Gastrocnemius medialis (tissue), 4 donors: ENCODE measurements at regions not wholly inside any gene's neighbourhood (a gene's known extent, or its start where the extent isn't known, plus 50 kb on each side); places are given as distances from the start of the nearest gene placed in this dataset.

Experiments used
- ATAC-seq, 2 donors: fragments of 150-250 bp; one replicate each; pipeline ENCODE4 v1.9.1; 2016
- DNase-seq, 2 donors: peaks; one replicate each; pipeline ENCODE4 v3.0.0-alpha.2; 2019
- H3K27ac ChIP-seq, 4 donors: fragments of 200-600 bp; sonication (generic); 1 replicate in 1 of 4; 2 replicates in 3 of 4; pipeline ENCODE4 v1.5.1; 2016 to 2018; ENCODE audit warnings: mild to moderate bottlenecking in 2 of 4, moderate library complexity in 1 of 4
- H3K27me3 ChIP-seq, 3 donors: fragments of 200-600 bp; sonication (generic) in 2 of 3; 1 replicate in 1 of 3; 2 replicates in 2 of 3; pipeline versions ENCODE4 v1.5.1 to v1.6.0; 2016 to 2019; ENCODE audit warnings: mild to moderate bottlenecking in 1 of 3, moderate library complexity in 1 of 3
- H3K36me3 ChIP-seq, 2 donors: fragments of 200-600 bp; sonication (generic) in 1 of 2; one replicate each; pipeline ENCODE4 v1.5.1; 2017 to 2018
- H3K4me1 ChIP-seq, 2 donors: fragments of 200-600 bp; sonication (generic) in 1 of 2; one replicate each; pipeline ENCODE4 v1.5.1; 2016 to 2017; ENCODE audit warnings: mild to moderate bottlenecking in 2 of 2
- H3K4me3 ChIP-seq, 4 donors: fragments of 200-600 bp; sonication (generic) in 3 of 4; 1 replicate in 1 of 4; 2 replicates in 3 of 4; pipeline ENCODE4 v1.5.1; 2016 to 2019; ENCODE audit warnings: mild to moderate bottlenecking in 2 of 4
- H3K9me3 ChIP-seq, 3 donors: fragments of 200-600 bp; sonication (generic) in 2 of 3; 1 replicate in 1 of 3; 2 replicates in 2 of 3; pipeline ENCODE4 v1.5.1; 2016 to 2019
- POLR2A ChIP-seq, 2 donors: fragments of 450-650 bp; IDR thresholded peaks; one replicate each; pipeline ENCODE4 v1.6.1; 2017; ENCODE audit warnings: antibody characterized with exemption in 2 of 2, mild to moderate bottlenecking in 2 of 2, moderate library complexity in 2 of 2
- in situ Hi-C, 4 donors: fragments of 200-750 bp; cut with MboI; loops; one replicate each; pipeline versions ENCODE4 v1.15.0 to v1.8.0; 2017; ENCODE audit warnings: low sequenced_read_pairs in 4 of 4
- intact Hi-C: fragments of 100-400 bp; cut with DNase I; formaldehyde crosslinking; loops from one replicate; pipeline ENCODE4 v1.15.1; 2023; ENCODE audit warnings: low total_unique reads
- TF ChIP-seq, protein P1 (sequence below), 5 experiments: fragments of 450-650 bp in 3 of 5; fragments of 200-600 bp in 2 of 5; sonication (generic) in 2 of 5; IDR thresholded peaks in 4 of 5; conservative IDR thresholded peaks in 1 of 5; 1 replicate in 4 of 5; 2 replicates in 1 of 5; pipeline ENCODE4 v1.5.1; 2016 to 2019; ENCODE audit warnings: antibody characterized with exemption in 5 of 5, mild to moderate bottlenecking in 3 of 5, moderate library complexity in 3 of 5

DNA sequence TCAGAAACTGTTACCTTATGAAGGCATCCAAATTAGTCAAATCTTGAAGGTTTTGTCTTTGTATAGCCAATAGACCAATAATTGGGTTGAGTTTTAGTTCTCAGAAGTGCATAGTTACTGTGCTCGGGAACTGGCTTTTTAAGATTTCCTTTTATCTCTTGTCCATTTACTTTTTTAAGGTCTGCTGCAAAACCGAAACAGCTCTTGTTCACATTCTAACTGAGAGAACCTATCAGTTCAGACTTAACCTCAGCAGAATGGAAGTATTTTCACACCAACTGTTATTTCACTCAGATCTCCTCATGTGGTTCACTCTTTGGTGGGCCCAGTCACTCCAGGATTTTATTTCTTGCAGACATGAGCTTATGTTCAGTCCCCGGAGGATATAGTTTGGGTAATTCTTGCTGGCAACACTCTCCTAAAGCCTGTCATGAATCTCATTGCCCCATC lies 55.5 kb downstream of the TPBG start:
- Histone ChIP-seq H3K4me1 (no peaks in the 10 kb centered on the region), H3K9me3 (no peaks in the 10 kb centered on the region), H3K27ac (no peak overlapping the region), H3K27me3 (no peaks in the 10 kb centered on the region), H3K36me3 (no peaks in the 10 kb centered on the region), H3K4me3 (no peak overlapping the region)
- ATAC-seq (no peak), DNase-seq (no peak)
- TF ChIP-seq, protein P1, sequence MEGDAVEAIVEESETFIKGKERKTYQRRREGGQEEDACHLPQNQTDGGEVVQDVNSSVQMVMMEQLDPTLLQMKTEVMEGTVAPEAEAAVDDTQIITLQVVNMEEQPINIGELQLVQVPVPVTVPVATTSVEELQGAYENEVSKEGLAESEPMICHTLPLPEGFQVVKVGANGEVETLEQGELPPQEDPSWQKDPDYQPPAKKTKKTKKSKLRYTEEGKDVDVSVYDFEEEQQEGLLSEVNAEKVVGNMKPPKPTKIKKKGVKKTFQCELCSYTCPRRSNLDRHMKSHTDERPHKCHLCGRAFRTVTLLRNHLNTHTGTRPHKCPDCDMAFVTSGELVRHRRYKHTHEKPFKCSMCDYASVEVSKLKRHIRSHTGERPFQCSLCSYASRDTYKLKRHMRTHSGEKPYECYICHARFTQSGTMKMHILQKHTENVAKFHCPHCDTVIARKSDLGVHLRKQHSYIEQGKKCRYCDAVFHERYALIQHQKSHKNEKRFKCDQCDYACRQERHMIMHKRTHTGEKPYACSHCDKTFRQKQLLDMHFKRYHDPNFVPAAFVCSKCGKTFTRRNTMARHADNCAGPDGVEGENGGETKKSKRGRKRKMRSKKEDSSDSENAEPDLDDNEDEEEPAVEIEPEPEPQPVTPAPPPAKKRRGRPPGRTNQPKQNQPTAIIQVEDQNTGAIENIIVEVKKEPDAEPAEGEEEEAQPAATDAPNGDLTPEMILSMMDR (IDR thresholded peaks at IDR 0.05 in 4 of 5, conservative IDR thresholded peaks at IDR 0.05 in 1 of 5) = no peak
- no peak for TF ChIP-seq POLR2A (IDR thresholded peaks at IDR 0.05)
- intact Hi-C loops = no loop called here
- in situ Hi-C loops = no loop called here

DNA sequence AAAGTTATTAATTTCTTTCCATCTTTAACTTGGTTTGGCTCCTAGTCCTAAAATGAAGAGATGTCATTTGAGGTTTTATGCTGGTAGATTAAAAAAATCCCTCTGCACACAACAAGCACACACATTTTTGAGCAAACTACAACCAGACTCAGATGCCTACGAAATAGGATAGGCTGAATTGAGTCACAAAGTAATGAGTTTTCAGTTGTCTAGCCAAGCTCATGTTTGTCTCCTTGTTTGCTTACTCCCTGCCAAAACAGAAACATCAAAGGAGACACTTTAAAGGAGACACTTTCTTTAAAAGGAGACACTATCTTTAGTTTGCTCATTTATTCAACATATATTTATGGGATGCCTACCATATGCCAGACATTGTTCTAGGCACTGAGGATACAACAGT lies 56.2 kb downstream of the TPBG start:
- TF ChIP-seq, protein P1 (IDR thresholded peaks at IDR 0.05 in 4 of 5, conservative IDR thresholded peaks at IDR 0.05 in 1 of 5) = no peak
- TF ChIP-seq POLR2A (IDR thresholded peaks at IDR 0.05) = no peak
- intact Hi-C loops = no loop called here
- no peak overlapping the region for H3K4me3 ChIP-seq
- DNase-seq = no peak
- no peak for ATAC-seq
- no peak overlapping the region for H3K27ac ChIP-seq
- H3K9me3 ChIP-seq = no peaks in the 10 kb centered on the region
- H3K36me3 ChIP-seq = no peaks in the 10 kb centered on the region
- no peaks in the 10 kb centered on the region for H3K4me1 ChIP-seq
- in situ Hi-C loops = no loop called here
- H3K27me3 ChIP-seq = no peaks in the 10 kb centered on the region

DNA sequence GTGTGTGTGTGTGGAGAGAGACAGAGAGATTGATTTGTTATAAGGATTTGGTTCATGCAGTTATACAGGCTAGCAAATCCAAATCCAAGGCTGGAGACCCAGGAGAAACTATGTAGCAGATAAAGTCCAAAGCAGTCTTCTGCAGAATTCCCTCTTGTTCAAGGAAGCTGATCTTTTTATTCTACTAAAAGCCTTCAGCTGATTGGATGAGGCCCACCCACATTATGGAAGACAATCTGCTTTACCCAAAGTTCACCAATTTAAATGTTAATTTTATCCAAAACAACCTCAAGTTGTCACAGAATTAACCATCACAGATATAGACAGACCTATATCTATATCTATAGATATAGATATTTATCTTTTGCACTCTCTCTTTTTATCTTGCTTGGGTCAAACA lies 67.0 kb downstream of the TPBG start:
- ATAC-seq = no peak
- no peak for TF ChIP-seq POLR2A (IDR thresholded peaks at IDR 0.05)
- TF ChIP-seq, protein P1 (IDR thresholded peaks at IDR 0.05 in 4 of 5, conservative IDR thresholded peaks at IDR 0.05 in 1 of 5) = no peak
- no peaks in the 10 kb centered on the region for H3K27me3 ChIP-seq
- in situ Hi-C loops = no loop called here
- DNase-seq = no peak
- H3K4me1 ChIP-seq = no peaks in the 10 kb centered on the region
- no peaks in the 10 kb centered on the region for H3K36me3 ChIP-seq
- intact Hi-C loops = no loop called here
- no peak overlapping the region for H3K4me3 ChIP-seq
- H3K9me3 ChIP-seq = no peaks in the 10 kb centered on the region
- no peak overlapping the region for H3K27ac ChIP-seq

DNA sequence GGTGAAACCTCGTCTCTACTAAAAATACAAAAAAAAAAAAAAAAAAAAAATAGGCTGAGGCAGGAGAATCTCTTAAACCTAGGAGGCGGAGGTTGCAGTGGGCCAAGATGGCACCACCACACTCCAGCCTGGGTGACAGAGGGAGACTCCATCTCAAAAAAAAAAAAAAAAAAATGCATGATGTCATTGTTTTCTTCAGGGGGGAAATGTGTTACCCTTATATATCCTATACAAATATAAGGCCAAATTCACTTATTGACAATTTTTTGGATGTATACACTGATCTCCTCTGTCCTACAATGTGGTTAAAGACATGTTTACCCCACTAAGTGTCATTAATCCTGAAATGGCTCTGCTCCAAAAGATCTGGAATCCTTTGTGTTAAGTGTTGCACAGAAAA lies 73.1 kb downstream of the TPBG start:
- ATAC-seq = no peak
- TF ChIP-seq, protein P1 (IDR thresholded peaks at IDR 0.05 in 4 of 5, conservative IDR thresholded peaks at IDR 0.05 in 1 of 5) = no peak
- no peak for TF ChIP-seq POLR2A (IDR thresholded peaks at IDR 0.05)
- Histone ChIP-seq H3K27me3 (no peaks in the 10 kb centered on the region), H3K36me3 (no peaks in the 10 kb centered on the region), H3K4me3 (no peak overlapping the region), H3K4me1 (no peaks in the 10 kb centered on the region), H3K27ac (no peak overlapping the region), H3K9me3 (no peaks in the 10 kb centered on the region)
- intact Hi-C loops = no loop called here
- in situ Hi-C loops = no loop called here
- DNase-seq = no peak

DNA sequence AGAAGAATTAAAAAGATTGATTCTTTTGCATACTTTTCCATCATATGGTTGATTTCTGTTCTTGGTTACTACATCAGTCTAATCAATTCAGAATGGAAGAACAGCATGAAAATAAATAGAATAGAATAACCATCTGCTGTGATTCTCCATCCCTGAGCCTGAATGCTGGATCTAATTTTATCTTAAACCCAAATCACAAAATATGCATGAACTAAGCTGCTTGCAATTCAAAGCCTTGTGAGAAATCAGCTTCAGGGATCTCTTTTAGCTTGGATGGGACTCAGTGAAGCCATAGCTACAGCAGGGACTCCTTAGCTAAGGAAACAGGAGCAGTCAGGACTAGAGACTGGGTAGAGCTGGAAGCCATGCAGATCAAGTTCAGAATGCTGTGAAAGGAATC lies 74.1 kb downstream of the TPBG start:
- no peak overlapping the region for H3K27ac ChIP-seq
- ATAC-seq (no peak), DNase-seq (no peak)
- H3K4me1 ChIP-seq = no peaks in the 10 kb centered on the region
- H3K4me3 ChIP-seq = no peak overlapping the region
- TF ChIP-seq POLR2A (IDR thresholded peaks at IDR 0.05) = no peak
- TF ChIP-seq, protein P1 (IDR thresholded peaks at IDR 0.05 in 4 of 5, conservative IDR thresholded peaks at IDR 0.05 in 1 of 5) = no peak
- H3K36me3 ChIP-seq = no peaks in the 10 kb centered on the region
- no peaks in the 10 kb centered on the region for H3K27me3 ChIP-seq
- intact Hi-C loops = no loop called here
- H3K9me3 ChIP-seq = no peaks in the 10 kb centered on the region
- in situ Hi-C loops = no loop called here
